ENCODE measurements at regions not wholly inside any gene's neighbourhood (a gene's known extent, or its start where the extent isn't known, plus 50 kb on each side); places are given as distances from the start of the nearest gene placed in this dataset.

- ChIA-PET POLR2A (no interaction called here), CTCF (no interaction called here)
- no peaks in the 10 kb centered on the region for H3K4me1 Mint-ChIP-seq (ENCODE audit: low read depth)
- H3K9me3 Mint-ChIP-seq, result peaks cover 8% of the 10 kb centered on the region
- intact Hi-C loops (cut with micrococcal nuclease), result no loop called here
- no peak overlapping the region for H3K27ac Mint-ChIP-seq
- H3K4me3 Mint-ChIP-seq, result no peak overlapping the region
- H3K27me3 Mint-ChIP-seq, result no peaks in the 10 kb centered on the region
- no peak for DNase-seq
- no peaks in the 10 kb centered on the region for H3K36me3 Mint-ChIP-seq
These were observed 855.7 kb downstream of the SLITRK5 start for GRCh38 chr13:88526853-88527215.

GRCh38 chr13:88541994-88542393 is 870.8 kb downstream of the SLITRK5 start:
- DNase-seq, result no peak
- no peaks in the 10 kb centered on the region for H3K27me3 Mint-ChIP-seq
- H3K4me1 Mint-ChIP-seq (ENCODE audit: low read depth), result no peaks in the 10 kb centered on the region
- no peaks in the 10 kb centered on the region for H3K36me3 Mint-ChIP-seq
- intact Hi-C loops (cut with micrococcal nuclease), result no loop called here
- ChIA-PET CTCF (no interaction called here), POLR2A (no interaction called here)
- no peak overlapping the region for H3K4me3 Mint-ChIP-seq
- H3K27ac Mint-ChIP-seq, result no peak overlapping the region
- H3K9me3 Mint-ChIP-seq, result peaks cover 3% of the 10 kb centered on the region

- Mint-ChIP-seq H3K27ac (no peak overlapping the region), H3K9me3 (peaks cover 3% of the 10 kb centered on the region), H3K36me3 (no peaks in the 10 kb centered on the region), H3K4me1 (ENCODE audit: low read depth) (no peaks in the 10 kb centered on the region), H3K27me3 (no peaks in the 10 kb centered on the region), H3K4me3 (no peak overlapping the region)
- intact Hi-C loops (cut with micrococcal nuclease), result no loop called here
- CTCF ChIA-PET, result no interaction called here
- POLR2A ChIA-PET, result no interaction called here
- no peak for DNase-seq
These were observed 873.7 kb downstream of the SLITRK5 start for GRCh38 chr13:88544836-88545235.

DNA sequence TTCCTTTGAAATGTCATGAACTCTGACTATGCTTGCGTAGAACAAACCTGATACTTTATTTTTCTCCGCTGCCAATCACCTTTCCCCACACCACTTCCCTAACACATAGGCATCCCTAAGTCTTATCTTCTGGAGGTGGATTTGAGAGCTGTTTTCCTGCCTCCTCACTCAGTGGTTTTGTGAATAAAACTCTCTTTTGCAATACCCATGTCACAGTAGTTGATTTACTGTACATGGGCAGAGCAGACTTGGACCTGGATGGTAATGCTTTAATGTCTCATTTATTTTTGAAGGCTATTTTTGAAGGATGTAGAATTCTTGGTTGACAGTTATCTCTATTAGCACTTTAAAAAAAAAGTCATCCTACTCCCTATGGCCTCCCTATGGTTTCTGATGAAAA is 881.8 kb downstream of the SLITRK5 start:
- Mint-ChIP-seq H3K9me3 (peaks cover 14% of the 10 kb centered on the region), H3K27ac (no peak overlapping the region), H3K4me1 (ENCODE audit: low read depth) (no peaks in the 10 kb centered on the region), H3K4me3 (no peak overlapping the region), H3K27me3 (no peaks in the 10 kb centered on the region), H3K36me3 (no peaks in the 10 kb centered on the region)
- CTCF ChIA-PET, result no interaction called here
- no peak for DNase-seq
- intact Hi-C loops (cut with micrococcal nuclease), result no loop called here
- POLR2A ChIA-PET, result no interaction called here

DNA sequence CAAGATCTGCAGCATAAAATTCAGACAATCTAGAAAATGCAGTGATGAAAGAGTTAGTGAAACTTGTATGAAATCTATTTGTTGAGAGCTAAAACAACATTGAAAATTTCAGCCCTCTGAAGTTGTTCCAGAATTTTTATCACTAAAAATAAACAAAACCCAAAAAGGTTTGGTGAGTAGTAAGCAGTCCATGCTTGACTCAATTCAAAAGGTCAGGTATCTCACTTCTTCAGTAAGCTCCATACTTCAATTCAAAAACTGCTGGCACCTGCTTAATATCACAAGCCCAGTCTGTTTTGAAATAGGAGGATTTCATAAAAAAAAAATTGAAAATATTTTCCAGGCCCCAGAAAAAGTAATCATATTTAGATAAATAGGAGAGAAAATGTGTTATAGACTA is 894.4 kb downstream of the SLITRK5 start:
- no peak overlapping the region for H3K4me3 Mint-ChIP-seq
- no peak for DNase-seq
- H3K4me1 Mint-ChIP-seq (ENCODE audit: low read depth), result no peaks in the 10 kb centered on the region
- intact Hi-C loops (cut with micrococcal nuclease), result no loop called here
- no peaks in the 10 kb centered on the region for H3K27me3 Mint-ChIP-seq
- peaks cover 6% of the 10 kb centered on the region for H3K9me3 Mint-ChIP-seq
- no peaks in the 10 kb centered on the region for H3K36me3 Mint-ChIP-seq
- CTCF ChIA-PET, result no interaction called here
- H3K27ac Mint-ChIP-seq, result no peak overlapping the region
- POLR2A ChIA-PET, result interaction anchor here (0.7 kb wide), 1 partner anchor 311 kb away, joined by 3 read pairs; no protein-coding TSS in a partner anchor

- Mint-ChIP-seq H3K27ac (no peak overlapping the region), H3K4me3 (no peak overlapping the region), H3K9me3 (peaks cover 9% of the 10 kb centered on the region), H3K4me1 (ENCODE audit: low read depth) (no peaks in the 10 kb centered on the region), H3K36me3 (no peaks in the 10 kb centered on the region), H3K27me3 (no peaks in the 10 kb centered on the region)
- ChIA-PET POLR2A (no interaction called here), CTCF (no interaction called here)
- no peak for DNase-seq
- intact Hi-C loops (cut with micrococcal nuclease), result no loop called here
These were observed 914.7 kb downstream of the SLITRK5 start for GRCh38 chr13:88585861-88586260.

DNA sequence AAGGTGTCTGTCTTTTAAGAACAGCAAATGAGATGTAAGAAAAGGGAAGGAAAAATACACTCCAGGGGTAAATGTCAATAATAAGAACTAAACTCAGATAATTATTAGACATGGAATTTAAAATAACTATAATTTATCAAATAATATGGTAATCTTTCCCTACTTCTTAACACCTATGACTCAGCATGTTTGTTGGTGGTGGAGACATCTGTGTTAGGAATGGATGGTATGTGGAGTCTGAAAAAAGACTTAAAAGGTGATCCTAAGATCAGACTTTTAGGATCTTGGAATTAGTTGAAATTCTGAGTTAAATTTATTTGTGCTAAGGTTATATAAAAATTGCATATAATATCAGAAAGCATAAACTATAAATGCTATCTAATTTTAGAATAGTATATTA is 915.1 kb downstream of the SLITRK5 start:
- intact Hi-C loops (cut with micrococcal nuclease), result no loop called here
- H3K27ac Mint-ChIP-seq, result no peak overlapping the region
- peaks cover 7% of the 10 kb centered on the region for H3K9me3 Mint-ChIP-seq
- no peak overlapping the region for H3K4me3 Mint-ChIP-seq
- no peaks in the 10 kb centered on the region for H3K4me1 Mint-ChIP-seq (ENCODE audit: low read depth)
- DNase-seq, result no peak
- no peaks in the 10 kb centered on the region for H3K27me3 Mint-ChIP-seq
- CTCF ChIA-PET, result no interaction called here
- no peaks in the 10 kb centered on the region for H3K36me3 Mint-ChIP-seq
- POLR2A ChIA-PET, result no interaction called here

DNA sequence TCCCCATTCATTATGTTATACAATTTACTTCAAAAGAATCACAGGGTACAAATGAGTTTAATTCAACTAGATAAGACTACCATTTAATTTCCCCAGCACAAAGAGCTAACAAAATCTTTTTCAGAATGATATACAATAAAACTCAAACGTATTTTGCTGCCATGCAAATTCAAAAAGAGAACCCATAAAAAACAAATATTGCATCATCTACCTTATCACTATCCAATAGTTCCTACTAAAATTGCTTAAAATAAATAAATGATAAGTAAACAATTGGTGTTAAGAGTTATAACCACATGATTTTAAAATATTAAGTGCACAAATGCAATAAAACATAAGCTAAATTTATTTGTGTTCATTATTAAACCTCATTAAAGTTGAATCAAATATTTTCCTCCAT is 919.4 kb downstream of the SLITRK5 start:
- no peak overlapping the region for H3K27ac Mint-ChIP-seq
- CTCF ChIA-PET, result no interaction called here

GRCh38 chr13:88592105-88592504 is 920.9 kb downstream of the SLITRK5 start:
- Mint-ChIP-seq H3K27ac (no peak overlapping the region), H3K9me3 (peaks cover 35% of the 10 kb centered on the region), H3K27me3 (no peaks in the 10 kb centered on the region), H3K36me3 (peaks cover 1% of the 10 kb centered on the region), H3K4me3 (no peak overlapping the region), H3K4me1 (ENCODE audit: low read depth) (no peaks in the 10 kb centered on the region)
- CTCF ChIA-PET, result no interaction called here
- DNase-seq, result no peak
- POLR2A ChIA-PET, result no interaction called here
- intact Hi-C loops (cut with micrococcal nuclease), result no loop called here

More for the DNA sequence above, 919.4 kb downstream of the SLITRK5 start:
- intact Hi-C loops (cut with micrococcal nuclease), result no loop called here
- DNase-seq, result no peak
- Mint-ChIP-seq H3K4me3 (no peak overlapping the region), H3K4me1 (ENCODE audit: low read depth) (no peaks in the 10 kb centered on the region), H3K27me3 (no peaks in the 10 kb centered on the region), H3K36me3 (peaks cover 1% of the 10 kb centered on the region), H3K9me3 (peaks cover 30% of the 10 kb centered on the region)
- POLR2A ChIA-PET, result no interaction called here

- Mint-ChIP-seq H3K9me3 (peaks cover 12% of the 10 kb centered on the region), H3K27ac (no peak overlapping the region), H3K4me3 (no peak overlapping the region), H3K27me3 (no peaks in the 10 kb centered on the region), H3K36me3 (no peaks in the 10 kb centered on the region), H3K4me1 (ENCODE audit: low read depth) (no peaks in the 10 kb centered on the region)
- POLR2A ChIA-PET, result no interaction called here
- intact Hi-C loops (cut with micrococcal nuclease), result no loop called here
- CTCF ChIA-PET, result no interaction called here
- no peak for DNase-seq
These were observed 930.8 kb downstream of the SLITRK5 start for GRCh38 chr13:88601949-88602348.

- Mint-ChIP-seq H3K4me3 (no peak overlapping the region), H3K27ac (no peak overlapping the region), H3K9me3 (peaks cover 12% of the 10 kb centered on the region), H3K27me3 (no peaks in the 10 kb centered on the region), H3K36me3 (no peaks in the 10 kb centered on the region), H3K4me1 (ENCODE audit: low read depth) (no peaks in the 10 kb centered on the region)
- intact Hi-C loops (cut with micrococcal nuclease), result no loop called here
- no peak for DNase-seq
- CTCF ChIA-PET, result no interaction called here
- POLR2A ChIA-PET, result no interaction called here
These were observed 931.9 kb downstream of the SLITRK5 start for GRCh38 chr13:88602786-88603777.

GRCh38 chr13:88617176-88617575 is 946.0 kb downstream of the SLITRK5 start:
- Mint-ChIP-seq H3K9me3 (peaks cover 8% of the 10 kb centered on the region), H3K4me1 (ENCODE audit: low read depth) (no peaks in the 10 kb centered on the region), H3K36me3 (no peaks in the 10 kb centered on the region), H3K27me3 (no peaks in the 10 kb centered on the region), H3K4me3 (no peak overlapping the region), H3K27ac (no peak overlapping the region)
- POLR2A ChIA-PET, result no interaction called here
- CTCF ChIA-PET, result no interaction called here
- no peak for DNase-seq
- intact Hi-C loops (cut with micrococcal nuclease), result no loop called here

GRCh38 chr13:88622362-88622973 is 951.3 kb downstream of the SLITRK5 start:
- no peaks in the 10 kb centered on the region for H3K4me1 Mint-ChIP-seq (ENCODE audit: low read depth)
- no peak overlapping the region for H3K4me3 Mint-ChIP-seq
- ChIA-PET POLR2A (no interaction called here), CTCF (no interaction called here)
- H3K27me3 Mint-ChIP-seq, result no peaks in the 10 kb centered on the region
- H3K9me3 Mint-ChIP-seq, result peaks cover 11% of the 10 kb centered on the region
- H3K36me3 Mint-ChIP-seq, result no peaks in the 10 kb centered on the region
- no peak for DNase-seq
- no peak overlapping the region for H3K27ac Mint-ChIP-seq
- intact Hi-C loops (cut with micrococcal nuclease), result no loop called here
